T-helper 1 cell treated with Interleukin-12 subunit alpha and Interleukin-12 subunit beta and Interleukin-4 antibody, amounts not matched to agents 30 ng/mL and 1 ng/mL, for 36 hours (primary cell): ENCODE measurements at regions not wholly inside any gene's neighbourhood (a gene's known extent, or its start where the extent isn't known, plus 50 kb on each side); places are given as distances from the start of the nearest gene placed in this dataset.
"Not testable (repeated sequence)": the region's sequence is repeated elsewhere in the genome, so short reads cannot be mapped to it uniquely, and the experiment has no call there.

Experiments used
- intact Hi-C: fragments of 100-400 bp; cut with micrococcal nuclease; formaldehyde crosslinking; loops from one replicate; pipeline ENCODE4 v1.15.1; 2024

DNA sequence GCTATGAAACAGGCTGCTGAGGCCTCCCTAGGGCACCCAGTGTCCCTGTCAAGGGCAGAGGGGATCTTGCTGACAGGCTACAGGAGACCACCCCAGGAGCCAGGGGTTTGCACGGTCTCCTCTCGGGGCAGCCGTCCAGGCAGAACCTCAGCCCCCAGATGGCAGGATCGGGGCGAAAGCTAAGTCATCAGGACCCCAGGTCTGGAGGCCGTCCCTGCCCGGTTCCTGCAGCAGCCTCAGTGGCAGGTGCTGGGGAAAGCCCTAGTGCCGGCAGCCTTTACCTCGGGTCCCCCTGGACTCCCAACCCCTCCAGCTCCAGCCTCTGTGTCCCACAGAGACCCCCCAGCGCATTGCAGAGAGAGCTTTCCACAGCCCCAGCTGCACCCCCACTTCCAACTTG is 103.8 kb upstream of the C14orf180 start:
- intact Hi-C loops, result no loop called here

DNA sequence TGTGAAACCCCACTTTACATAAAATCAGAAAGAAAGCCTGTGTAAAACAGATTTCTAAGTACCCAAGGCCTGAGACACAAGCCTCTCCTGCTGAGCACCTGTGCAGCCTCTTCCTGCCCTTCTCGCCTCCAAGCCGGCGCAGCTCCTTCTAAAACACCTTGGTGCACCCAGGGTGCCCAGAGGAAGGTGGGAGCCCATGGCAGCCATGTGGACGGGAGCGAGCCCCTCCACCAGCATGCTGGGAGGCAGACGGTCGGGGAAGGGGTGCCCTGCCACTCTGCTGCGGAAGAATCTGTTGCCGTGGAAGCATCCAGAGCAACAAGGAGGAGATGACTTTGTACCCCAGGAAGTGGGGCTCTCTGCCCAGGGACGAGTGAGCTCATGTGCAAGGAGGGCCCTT is 103.1 kb upstream of the C14orf180 start:
- intact Hi-C loops, result no loop called here

DNA sequence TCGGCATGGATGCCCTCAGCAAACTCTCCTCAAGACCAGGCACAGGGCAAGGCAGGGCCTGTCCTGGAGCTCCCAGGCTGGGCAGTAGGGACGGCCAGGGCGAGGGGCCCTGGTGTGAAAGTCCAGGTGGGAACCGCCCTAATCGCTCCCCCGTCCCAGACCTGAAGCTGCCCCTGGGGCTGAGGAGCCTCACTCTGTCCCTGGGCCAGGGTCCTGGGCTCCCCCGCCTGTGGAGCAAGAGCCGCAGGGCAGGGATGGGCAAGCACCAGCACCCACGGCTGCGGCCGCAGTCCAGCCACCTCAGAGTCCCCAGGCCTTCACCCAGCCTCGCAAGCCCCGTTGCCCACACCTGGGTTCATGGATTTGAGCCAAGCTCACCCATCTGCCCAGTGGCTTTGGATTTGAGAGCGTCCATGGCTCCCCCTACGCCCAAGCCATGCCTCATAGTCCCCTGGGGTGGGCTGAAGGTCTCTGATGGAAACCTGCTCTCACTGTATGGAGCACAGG is 102.4 kb upstream of the C14orf180 start:
- intact Hi-C loops, result no loop called here

DNA sequence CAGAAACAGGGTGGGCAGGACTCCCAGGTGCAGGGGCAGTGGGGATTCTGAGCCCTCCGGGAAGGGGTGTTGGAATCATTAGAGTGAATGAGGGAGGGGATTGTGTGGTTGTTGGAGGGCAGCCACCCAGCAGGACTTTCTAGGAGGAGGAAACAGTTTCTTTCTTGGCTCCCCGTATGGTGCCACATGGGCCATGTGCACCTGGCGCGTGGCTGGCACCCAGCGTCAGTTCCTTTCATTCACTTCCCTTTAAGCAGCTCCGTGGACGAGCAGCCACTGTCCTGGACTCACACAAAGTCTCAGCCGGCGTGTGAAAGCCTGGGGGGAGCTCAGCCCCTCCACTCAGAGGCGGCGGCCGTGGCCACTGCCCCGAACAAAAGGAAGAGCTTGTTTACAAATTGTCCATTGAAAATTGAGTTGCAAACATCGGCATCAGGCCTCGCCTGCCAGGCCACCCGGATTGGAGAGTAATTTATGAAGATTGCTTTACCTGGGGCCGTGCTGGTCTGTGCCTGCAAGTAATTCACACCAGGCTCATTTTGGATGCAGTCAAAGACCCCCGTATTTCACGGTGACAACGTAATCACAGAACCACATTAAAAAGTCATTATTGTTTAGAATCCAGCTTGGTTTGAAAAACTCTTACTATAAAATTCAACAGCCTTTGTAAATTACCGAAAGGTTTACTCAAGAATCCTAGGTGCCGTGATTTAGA is 101.7 kb upstream of the C14orf180 start:
- intact Hi-C loops, result no loop called here

DNA sequence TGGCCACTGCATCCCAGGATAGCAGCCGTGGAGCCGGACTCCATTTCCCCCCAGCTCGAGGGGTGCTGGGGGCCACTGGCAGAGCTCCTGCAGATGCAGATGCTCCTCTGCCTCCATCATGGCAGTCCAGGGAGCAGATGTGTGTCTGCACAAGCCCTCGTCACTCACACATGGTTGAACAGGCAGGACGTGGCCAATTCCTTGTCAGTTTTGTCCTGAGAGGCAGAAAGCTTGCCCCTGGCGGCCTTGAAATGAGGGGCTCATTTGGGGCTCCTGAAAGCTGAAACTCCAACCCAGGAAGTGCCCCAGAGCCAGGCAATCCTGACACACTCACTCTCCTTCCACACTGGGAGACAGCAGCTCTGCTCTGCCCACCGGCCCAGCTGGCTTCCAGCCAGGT is 100.9 kb upstream of the C14orf180 start:
- intact Hi-C loops, result no loop called here

DNA sequence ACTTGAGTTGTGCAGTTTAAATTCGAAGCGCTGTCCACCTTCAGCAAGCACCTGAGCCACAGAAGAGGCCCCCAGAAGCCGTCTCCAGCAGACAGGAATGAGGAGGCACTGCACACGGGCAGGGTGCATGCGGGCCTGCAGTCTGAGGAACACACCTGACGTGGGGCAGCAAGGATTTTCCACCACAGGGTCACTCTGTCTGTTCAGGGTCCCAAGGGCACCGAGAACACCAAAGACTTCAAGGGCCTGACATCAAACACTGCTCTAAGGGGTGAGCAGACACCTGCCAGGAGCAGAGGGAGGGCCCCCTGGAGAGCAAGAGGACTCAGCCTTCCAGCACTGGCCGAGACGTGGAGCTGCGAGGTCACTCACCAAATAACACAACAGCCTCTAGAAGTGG is 99.7 kb upstream of the C14orf180 start:
- intact Hi-C loops, result no loop called here

DNA sequence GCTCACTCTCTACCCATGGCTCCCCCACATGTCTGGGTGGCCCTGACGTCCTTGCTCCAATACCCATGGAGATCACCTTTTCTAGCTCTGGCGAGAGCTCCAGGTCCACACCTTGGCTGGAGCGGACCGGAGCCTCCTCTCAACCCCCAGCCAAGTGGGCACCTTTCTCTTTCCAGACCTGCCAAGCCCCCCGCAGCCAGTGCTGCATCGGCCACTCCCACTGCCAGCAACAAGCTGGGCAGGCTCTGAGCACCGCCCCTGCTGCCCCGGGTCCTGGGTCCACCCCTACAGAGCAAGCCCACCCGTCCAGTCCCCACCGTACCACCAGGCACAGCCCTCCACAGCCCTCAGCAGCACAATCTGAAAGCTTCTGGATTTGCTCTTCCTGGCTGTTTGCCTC is 98.2 kb upstream of the C14orf180 start:
- intact Hi-C loops, result no loop called here

DNA sequence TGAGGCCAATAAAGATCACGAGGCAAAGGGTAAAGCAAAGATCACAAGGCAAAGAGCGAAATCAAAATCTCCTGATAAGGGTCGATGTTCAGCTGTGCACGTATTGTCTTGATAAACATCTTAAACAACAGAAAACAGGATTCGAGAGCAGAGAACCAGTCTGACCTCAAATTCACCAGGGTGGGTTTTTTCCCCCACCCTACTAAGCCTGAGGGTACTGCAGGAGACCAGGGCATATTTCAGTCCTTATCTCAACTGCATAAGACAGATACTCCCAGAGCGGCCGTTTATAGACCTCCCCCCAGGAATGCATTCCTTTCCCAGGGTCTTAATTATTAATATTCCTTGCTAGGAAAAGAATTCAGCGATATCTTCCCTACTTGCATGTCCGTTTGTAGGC is 97.5 kb upstream of the C14orf180 start:
- intact Hi-C loops, result not testable (repeated sequence)

DNA sequence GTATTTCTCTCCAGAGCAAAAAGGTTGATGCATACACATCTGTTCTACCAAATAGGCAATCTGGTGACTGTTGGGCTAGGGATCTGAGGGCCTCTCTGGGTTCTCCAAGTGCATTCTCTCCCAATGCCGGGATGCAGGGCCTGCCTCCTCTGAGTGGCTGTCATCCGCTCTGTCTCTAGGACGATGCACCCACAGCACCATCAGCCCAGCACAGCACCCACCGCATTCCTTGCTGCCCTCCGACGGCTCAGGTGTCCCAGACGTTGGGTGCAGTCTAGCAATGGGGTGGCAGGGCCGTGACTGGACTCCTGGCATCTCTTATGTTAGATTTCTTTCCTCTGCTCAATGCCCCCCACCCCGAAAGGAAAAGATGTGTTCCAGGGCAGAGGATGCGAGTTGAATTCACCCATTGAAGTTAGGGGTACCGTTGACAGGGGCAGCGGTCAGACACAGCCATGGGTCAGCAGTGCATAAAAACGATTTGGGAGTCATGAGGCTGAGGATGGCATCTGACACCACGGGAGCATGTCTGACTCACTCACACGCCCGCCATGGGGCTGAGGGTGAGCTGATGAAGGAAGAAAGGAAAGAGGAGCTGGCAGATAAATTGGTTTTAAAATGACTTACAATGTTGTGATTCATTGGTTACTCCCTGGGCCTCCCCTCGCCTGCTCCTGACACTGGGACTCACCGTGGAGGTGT is 93.2 kb upstream of the C14orf180 start:
- intact Hi-C loops, result no loop called here

DNA sequence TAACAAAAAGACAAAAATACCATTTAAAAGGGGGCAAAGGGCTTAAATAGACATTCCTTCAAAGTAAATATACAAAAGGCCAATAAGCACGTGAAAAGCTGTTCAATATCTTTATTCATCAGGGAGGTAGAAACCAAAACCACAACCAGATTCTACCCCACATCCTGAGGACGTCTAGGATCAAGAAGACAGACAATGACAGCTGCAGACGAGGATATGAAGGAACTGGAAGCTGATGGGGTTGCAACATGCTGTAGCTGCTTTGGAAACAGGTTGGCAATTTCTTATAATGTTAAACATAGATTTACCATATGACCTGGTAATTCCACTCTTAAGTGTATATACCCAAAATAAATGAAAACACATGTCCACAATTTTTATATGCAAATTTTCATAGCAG is 85.1 kb upstream of the C14orf180 start:
- intact Hi-C loops, result no loop called here

DNA sequence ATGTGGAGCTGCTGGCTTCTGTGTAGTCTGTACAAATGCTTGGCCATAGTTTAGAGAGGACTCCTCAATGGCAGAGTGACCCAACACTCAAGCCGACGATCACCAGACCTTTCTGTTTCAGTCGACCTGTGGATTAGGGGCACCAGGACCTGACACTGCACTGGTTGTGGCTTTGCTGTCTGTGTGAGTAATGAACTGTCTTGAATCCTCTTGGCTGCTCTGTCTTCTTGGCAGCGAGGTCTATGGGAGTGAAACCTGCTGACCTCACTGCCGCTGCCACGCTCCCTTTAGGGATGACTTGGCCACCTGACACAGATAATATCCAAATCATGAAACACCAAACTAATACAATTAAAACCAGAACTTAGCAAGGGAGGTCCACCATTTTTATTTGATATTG is 83.5 kb upstream of the C14orf180 start:
- intact Hi-C loops, result no loop called here

DNA sequence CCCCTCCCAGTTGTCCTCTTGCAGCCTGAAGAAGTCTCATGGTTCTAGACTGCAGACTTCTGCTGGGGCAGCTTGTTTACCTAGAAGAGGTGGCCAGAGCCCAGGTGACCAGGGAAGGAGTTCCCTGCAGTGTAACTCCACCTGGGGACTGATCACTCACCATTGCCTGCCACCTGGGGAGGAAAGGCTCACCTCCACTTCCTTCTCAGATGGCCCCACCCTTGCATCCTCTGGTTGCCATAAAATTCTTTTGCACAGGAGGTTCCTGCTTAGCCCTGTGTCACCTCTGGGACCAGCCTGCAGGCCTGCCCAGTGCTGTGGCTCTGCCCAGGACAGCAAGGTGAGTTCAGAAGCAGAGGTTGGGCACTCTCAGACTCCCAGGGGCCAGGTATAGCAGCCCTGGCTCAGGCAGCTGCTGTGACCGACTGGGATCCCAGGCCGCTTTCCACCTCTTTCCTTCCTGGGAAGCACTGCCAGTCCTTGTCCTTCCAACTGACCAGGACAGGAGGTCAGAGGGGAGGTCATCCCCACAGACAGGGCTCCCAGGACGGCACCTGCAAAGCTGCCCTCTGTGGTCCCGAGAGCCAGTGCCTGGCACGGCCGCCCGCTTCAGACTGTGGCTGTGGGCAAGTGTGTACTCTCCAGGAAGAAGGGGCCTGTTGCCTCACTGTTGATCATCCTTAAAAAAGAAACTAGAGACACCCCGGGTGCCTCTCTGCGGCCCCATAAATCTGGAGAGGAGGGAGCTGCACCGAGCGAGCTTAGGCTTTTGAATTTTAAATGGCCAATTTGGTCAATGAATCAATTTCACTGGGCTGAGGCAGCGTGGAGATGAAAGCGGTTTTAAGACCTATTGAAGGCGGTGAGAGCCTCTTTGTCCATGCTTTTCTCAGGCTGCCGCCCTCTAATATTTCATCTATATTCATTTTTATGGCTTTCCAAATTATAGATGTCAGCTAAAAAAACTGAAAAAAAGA is 79.5 kb upstream of the C14orf180 start:
- intact Hi-C loops, result no loop called here

DNA sequence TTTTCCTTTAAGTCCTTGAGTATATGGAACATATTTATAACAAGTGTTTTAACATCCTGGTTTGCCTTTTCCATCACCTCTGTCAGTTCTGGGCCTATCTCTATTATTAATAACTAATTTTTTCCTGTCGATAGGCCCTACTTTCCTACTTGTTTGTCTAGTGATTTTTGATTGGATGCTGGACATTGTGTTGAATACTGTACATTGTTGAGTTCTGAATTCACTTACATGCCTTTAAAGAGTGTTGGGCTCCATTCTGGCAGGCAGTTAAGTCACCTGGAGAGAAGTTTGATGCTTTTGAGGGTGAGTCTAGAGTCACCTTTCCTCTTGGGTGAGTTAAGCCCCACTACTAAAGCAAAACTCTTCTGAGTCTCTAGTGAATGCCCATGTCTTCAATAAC is 77.5 kb upstream of the C14orf180 start:
- intact Hi-C loops, result no loop called here

DNA sequence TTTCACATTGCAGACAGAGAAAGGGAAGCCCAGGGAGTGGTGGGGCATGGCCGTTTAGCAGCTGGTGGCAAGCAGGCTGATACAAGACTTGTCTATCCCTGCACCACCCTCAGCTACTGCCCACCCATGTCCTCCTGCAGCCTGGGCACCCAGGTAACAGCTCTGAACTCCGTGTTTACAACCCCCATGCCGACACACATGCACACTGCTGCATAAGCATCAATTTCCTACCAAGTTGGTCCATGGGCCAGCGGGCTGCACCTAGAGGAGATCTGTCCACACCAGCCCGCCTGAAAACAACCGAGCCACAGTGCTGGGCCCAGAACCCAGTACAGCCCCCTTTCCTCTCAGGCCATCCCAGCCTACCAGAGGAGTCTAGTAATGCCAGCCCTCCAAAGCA is 75.9 kb upstream of the C14orf180 start:
- intact Hi-C loops, result no loop called here

DNA sequence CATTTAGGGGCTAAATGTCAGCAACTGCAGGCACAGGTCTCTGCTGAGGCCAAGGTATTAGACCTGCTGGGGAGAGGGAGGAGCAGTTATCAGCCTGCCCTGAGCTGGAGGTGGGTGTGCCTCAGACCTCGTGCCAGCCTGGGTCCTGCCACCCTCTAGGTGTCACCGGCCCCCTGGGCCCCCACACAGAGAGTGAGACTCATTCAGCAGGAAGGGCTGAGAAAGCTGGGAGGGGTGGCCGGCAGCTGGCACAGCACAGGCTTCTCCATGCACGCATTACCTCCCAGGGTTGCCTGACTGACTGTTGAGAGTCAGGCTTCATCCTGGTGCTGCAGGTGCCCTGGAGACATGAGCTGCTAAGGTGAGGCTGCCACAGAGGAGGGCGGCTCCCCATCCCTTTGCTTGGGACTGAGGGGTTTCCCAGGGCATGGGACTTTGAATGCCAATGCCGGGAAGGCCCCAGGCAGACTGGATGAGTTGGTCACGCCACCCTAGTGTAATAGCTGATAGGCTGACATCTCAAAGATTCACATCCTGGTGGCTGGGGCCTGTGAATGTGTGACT is 75.3 kb upstream of the C14orf180 start:
- intact Hi-C loops, result no loop called here

DNA sequence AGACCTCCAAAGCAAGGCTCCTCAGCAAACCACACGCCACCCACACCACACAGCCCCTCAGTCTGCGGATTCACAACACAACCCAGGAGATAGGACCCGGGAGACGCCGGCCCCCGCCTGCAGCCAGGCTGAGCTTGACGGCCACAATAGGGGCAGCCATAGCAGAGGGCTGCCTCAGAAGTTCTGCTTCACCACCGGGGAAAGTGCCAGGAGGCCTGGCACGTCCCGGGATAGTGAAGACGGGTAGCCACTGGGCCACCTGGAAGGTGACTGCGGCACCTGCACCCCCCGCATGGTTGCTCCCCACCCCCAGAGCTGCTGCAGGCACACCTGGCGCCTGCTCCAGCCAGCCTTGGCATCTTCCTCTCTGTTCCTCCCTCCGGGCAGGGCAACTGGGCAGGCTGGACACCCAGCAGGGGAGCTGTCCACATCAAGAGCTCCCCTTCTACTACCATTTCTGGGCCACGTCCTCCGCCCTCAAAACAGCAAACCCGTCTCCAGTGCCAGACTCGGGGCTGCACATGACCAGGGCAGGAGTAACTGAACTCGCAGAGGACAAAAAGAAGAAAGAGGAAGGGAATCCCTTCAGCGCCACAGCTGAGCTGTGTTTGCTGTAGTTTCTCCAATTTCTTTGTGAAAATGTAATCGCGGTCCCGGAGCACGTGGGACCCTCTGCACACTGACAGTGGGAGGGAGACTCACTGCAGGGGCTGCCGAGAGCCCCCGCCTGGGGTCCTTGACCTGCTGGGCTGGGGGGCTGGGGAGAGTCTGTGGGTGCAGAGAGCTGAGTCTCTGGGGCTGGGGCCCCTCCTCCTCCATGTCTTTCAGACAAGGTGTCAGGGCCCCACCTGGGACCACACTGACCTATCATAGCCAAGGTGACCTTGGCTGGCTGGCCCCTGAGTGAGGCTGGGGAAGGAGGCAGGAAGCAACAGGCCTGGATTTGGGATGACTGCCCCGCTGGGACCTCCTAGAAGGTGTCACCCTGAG is 74.2 kb upstream of the C14orf180 start:
- intact Hi-C loops, result no loop called here

DNA sequence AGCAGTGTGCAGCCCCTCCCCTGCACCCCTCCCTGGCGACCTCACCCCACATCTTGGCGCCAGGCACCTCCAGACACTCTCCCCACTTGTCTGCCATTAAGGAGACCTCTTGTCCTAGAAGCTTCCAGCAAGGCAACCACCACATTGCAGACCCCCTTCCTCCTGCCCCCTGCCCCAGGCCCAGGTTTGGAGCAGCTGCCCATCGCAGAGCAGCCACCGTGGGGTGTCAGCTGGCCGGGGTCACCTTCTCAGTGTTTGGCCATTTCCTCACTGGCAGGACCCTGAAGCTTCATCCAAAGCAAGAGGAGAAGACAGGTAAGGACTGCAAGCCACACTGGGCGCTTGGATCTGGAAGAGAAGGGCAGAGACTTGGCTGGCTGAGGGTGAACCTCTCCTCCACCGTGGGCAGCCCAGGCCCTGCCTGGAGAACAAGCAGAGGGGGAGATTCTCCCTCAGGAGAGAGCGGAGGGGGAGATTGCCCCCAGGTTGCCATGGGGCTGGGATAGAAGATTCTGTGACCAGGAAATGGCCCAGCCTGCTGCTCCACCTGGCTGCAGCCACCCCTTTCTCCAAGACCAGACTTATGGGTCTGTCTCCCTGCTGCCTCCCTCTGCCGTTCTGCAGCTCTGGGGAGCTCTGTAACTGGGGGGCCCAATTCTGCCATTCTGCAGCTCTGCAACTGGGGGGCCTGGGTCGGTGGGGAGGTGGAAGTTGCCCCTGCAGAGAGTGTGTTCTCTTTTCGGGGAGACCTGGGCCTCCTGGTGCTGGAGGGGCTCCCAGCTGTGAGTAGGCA is 72.9 kb upstream of the C14orf180 start:
- intact Hi-C loops, result no loop called here

DNA sequence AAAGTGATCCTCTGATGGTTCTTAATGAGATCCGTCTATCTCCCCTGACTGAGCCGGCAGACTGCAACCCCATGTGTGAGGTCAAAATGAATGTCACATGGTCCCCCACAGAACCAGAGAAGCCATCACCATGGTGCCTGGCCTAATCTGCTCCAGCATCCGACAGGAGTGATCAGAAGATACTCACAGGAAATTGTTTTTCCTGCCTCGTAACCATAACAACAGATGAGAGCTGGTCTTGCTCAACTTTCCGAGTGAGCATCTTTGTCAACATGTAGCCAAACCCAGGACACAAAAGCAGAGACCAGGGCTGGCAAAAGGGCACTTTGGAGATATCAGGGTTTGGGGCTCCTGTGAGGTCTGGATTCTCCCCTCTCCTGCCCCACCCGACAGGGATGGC is 72.1 kb upstream of the C14orf180 start:
- intact Hi-C loops, result no loop called here

DNA sequence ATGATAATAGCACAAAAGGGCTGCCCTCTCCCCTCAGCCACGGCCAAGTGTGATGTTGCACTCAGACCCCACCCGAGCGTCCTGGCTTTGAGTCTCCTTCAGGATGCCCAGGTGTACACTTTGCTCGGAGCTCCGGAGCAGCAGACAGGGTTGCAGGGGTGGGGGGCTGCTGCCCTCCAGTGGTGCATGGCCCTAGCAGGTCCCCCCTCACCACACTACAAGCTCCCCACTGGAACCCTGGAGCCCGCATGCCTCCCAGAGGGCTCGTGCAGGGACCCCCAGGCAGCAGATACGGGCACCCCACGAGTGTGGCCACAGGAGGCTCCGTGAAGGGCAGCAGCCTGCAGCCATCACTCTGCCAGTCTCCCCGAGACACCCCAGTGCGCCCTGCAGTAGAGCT is 69.9 kb upstream of the C14orf180 start:
- intact Hi-C loops, result no loop called here

DNA sequence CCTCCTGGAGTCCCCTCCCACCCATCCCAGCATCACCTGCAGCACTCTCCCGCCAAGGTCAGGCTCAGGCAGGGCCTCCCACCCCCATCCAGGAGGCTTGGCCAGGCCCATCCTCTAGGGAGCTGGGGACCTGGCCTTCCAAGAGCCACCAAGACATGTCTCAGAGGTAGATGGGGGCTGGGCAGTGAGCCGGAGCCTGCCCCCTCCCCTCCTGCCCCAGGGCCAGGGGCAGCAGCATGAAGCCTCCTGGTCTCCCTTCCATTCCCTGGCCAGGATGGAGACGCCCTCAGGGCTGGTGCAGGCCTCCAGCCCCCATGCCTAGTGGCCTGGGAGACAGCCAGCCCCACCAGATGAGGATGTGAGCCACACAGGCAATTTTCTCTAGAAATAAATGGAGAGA is 69.3 kb upstream of the C14orf180 start:
- intact Hi-C loops, result no loop called here
